GM18870 (cell line): ENCODE measurements at regions not wholly inside any gene's neighbourhood (a gene's known extent, or its start where the extent isn't known, plus 50 kb on each side); places are given as distances from the start of the nearest gene placed in this dataset.

Source experiments
- ATAC-seq: cut with Tn5 transposase; IDR thresholded peaks from one replicate; pipeline ENCODE4 v1.9.1; 2021; ENCODE audit warnings: moderate library complexity; ENCODE audit not compliant: unreplicated experiment

- ATAC-seq = no peak
Measured at GRCh38 chr14:35989736-35990135, 163.6 kb downstream of the BRMS1L start.

DNA sequence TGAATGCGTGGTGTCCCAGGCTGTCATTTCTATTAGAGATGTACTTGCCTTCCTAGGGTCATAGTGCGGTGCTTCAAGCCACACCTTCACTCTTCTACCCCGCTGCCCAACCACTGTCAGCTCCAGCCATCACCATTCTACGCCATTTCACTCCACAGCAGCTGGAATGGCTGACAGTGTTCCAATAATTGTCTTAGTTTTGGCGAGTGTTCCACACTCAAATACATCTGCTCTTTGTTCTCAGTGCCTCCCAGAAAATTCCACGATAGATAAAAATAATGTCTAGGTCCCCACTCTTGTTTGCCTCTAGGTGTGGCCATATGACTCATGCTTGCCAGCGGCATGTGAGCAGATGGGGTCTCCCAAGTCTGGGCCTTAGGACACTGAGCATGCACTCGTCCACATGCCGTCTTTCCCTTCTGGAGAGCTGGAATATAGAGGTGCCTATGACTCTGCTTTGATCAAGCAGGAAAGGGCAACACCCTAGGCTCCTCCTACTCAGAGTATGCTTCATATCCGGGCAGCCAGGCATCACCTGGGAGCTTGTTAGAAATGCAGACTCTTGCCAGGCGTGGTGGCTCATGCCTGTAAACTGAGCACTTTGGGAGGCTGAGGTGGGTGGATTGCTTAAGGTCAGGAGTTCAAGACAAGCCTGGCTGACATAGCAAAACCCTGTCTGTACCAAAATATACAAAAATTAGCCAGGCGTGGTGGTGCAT is 163.0 kb downstream of the BRMS1L start:
- ATAC-seq = no peak

DNA sequence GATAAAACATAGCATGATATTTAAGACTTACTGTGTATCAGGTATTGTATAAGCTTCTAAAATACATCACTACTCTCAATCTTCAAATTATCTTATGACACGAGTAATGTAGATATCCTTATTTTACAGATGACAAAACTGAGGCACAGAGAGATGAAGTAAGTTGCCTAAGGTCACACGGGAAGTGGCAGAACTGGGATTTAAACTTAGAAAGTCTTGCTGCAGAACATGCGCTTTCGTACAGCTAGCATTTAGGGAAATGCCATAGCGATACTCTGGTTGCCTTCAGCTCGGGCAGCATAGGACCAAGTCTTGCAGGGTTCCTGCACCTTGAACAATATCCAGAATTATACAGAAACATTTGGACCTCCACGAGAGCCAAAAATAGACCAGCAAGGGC is 162.4 kb downstream of the BRMS1L start:
- ATAC-seq = no peak

GRCh38 chr14:35987731-35988130 is 161.6 kb downstream of the BRMS1L start:
- no peak for ATAC-seq

GRCh38 chr14:35986219-35986573 is 160.1 kb downstream of the BRMS1L start:
- ATAC-seq = peak; percentile 82

DNA sequence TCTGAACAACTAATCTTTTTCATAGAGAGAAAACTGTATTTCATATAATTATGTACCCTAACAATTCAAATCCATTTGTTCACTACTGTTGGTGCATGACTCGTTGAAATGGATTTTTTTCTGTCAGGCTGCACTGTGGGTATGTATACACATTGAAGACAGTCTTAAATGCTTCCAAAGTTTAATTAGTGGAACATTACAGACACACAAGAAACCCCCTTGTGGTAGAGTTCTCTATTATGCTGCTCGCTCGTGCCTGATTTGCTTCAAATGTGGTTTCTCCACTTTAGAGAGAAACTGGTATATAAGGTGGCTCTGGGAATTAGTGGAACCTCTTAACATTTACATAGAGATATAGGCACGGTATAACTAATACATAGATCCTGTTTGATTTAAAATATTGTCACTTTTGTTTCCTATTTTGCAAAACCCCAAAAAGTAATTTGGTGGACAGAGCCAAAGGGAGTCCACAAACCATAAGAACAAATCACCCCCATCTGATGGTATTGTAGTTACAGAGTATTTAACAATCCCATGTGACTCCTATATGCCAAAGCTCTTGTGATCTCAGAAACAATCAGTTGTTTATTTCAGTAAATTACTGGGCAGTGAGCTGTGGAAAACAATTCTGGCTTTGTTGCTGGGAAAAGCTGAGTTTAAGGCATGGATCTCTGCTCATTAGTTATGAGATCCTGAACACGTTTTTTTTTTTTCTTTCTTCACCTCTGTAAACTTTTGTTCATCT is 159.5 kb downstream of the BRMS1L start:
- ATAC-seq = peak; percentile 46

DNA sequence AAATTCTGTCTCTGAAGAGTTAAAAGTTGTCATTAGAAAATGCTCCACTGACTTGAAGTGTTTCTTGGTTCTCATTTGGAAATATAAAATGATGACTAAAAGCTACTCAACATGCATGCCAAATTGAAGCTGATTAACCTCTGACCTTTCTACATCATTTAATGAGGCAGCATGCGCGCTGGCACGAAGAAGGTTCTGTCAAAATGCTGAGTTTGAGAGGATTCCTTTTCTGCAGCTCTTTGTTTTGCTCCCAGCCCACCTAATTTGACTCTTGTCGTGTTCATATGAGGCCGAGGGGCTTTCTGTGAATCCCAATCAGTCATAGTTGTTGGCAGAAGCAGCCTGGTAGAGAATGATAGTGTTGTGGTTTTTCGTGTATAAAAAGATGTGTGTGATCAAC is 153.4 kb downstream of the BRMS1L start:
- ATAC-seq = no peak

- ATAC-seq = no peak
Measured at GRCh38 chr14:35978561-35978960, 152.4 kb downstream of the BRMS1L start.

- ATAC-seq = no peak
Measured at GRCh38 chr14:35975814-35976213, 149.7 kb downstream of the BRMS1L start.

DNA sequence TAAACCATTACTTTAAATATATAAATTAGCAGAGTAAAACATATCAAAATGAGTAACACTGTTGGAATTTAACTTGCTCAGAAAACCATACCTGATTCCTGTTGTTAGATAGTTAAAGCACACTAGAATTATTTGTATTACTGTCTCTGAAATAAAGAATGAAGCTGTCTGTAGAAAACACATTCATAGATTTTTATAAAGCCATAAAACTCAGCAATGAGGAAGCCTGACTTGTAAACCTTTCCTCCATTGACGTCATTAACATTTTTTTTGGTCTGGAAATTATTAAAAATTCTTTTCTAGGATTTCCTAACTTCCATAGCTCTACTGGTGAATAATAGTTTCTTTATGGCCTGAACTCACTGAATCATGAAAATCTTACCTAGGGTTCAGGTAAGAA is 147.6 kb downstream of the BRMS1L start:
- no peak for ATAC-seq

DNA sequence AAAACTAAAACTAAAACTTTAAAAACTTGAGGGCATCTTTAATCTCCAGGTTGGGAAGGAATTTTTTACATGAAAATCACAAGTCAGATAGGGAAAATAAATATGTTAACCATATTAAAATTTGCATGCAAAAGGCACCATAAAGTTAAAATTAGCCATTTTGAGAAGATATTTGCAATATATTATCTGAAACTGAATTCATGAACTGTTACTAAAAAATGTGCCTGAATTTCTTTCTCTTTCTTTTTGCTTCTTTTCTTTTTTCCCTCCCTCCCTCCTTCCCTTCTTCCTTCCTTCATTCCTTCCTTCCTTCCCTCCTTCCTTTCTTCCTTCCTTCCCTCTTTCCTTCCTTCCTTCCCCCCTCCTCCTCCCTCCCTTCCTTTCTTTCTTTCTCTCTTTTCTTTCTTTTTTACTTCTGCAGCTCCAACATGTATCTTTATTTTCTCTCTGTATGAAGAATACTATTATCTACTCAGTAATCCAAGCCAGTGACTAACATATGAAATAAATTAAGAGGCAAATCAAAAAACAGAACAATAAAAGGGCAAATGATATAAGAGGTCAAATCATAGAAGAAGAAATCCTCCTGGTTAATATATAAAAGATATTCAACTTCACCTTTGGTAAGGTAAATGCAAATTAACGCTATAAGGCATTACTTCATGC is 146.0 kb downstream of the BRMS1L start:
- no peak for ATAC-seq

DNA sequence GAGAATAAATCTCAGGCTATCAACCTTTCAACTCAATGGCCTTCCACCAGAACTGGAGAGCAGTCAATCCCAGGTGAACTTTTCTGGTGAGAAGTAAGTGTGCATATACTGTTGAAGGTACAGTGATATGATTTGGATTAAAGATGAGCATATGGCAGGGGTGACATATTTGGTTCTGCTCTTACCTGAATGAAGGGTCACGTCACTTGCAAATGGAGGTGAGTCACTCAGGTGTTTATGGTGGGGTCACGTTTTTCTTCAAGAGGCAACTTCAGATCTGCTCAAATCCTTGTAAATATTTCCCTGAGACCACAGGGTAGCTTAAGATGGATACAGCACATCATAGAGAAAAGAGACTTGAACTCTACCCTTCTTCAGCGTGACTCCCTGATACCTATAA is 143.2 kb downstream of the BRMS1L start:
- ATAC-seq = no peak

DNA sequence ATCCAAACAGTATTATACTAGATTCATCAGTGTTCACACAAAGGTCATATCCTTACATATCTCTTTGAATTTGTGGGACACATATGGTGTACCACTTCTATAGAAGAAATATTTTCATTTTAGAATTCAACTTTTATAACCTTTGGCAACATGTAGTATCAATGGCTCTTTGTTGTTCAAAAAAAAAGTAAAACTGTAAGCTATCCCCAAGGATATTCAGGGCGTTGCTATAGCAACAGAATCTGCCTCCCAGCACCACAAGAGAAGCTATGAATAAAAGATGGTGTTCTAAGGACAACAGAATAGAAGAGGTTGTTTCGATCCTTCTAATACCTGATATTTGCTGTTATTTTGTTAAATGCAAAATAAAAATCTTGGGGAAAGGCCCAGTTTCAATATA is 139.3 kb downstream of the BRMS1L start:
- ATAC-seq = no peak

GRCh38 chr14:35964697-35965286 is 138.7 kb downstream of the BRMS1L start:
- ATAC-seq = no peak

- ATAC-seq = peak; percentile 61
Measured at GRCh38 chr14:35963209-35963608, 137.1 kb downstream of the BRMS1L start.

GRCh38 chr14:35961697-35962274 is 135.6 kb downstream of the BRMS1L start:
- ATAC-seq = no peak

GRCh38 chr14:35959835-35960234 is 133.7 kb downstream of the BRMS1L start:
- ATAC-seq = no peak

DNA sequence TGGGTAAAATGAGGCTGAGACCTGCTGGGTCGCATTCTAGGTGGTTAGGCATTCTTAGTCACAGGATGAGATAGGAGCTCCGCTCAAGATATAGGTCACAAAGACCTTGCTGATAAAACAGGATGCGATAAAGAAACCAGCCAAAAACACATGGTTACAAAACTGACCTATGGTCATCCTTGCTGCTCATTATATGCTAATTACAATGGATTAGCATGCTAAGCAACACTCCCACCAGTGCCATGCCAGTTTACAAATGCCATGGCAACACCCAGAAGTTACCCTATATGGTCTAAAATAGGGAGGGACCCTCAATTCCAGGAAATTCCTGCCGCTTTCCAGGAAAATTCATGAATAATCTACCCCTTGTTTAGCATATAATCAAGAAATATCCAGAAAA is 132.4 kb downstream of the BRMS1L start:
- ATAC-seq = no peak

DNA sequence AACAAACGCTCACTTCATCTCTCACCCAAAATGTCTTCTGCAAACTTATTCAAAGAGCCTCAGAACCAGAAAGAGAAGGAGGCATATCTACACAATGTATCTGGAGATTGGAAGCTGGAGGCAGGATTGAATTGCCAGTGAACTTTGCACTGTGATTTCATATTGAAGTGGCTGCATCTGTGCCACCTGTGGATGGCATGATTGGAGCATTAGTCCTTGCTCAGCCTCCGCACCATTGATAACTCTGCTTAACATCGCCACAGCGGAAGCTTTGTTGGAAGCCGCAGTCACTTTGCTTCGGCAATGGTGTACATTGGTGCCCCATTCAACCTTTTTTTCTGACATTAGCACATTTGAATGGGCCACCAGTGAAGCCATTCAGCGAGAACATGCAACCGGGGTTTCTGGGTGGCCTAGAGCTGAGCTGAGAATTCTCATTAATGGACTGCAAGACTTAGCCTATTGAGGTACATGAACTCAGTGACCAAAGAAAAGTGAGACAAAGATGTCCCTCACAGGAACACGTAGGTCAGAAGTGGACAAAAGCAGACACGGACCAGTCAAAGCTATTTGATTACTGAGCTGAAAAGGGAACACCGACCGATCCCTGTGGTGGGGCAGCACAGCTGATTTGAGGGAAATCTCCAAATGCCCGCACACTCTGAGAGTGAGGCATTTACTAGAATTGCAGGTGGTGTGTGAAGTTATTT is 130.4 kb downstream of the BRMS1L start:
- ATAC-seq = no peak

GRCh38 chr14:35952584-35952983 is 126.4 kb downstream of the BRMS1L start:
- ATAC-seq = no peak
